Left lung (tissue), 4 donors: ENCODE measurements at regions not wholly inside any gene's neighbourhood (a gene's known extent, or its start where the extent isn't known, plus 50 kb on each side); places are given as distances from the start of the nearest gene placed in this dataset.
"Not testable (repeated sequence)": the region's sequence is repeated elsewhere in the genome, so short reads cannot be mapped to it uniquely, and the experiment has no call there.

ENCODE experiments used
- ATAC-seq: fragments of 200-7000 bp; cut with Tn5 transposase; one replicate; pipeline ENCODE4 v1.9.1; 2020; ENCODE audit warnings: moderate library complexity
- DNase-seq, 4 donors: peaks; one replicate each; pipeline ENCODE4 v3.0.0-alpha.2; 2013 to 2020
- H3K27ac ChIP-seq, 2 donors: fragments of 200-600 bp; sonication (generic) in 1 of 2; one replicate each; pipeline versions ENCODE4 v1.5.0 to v1.8.0; 2020 to 2021
- H3K27me3 ChIP-seq, 2 donors: fragments of 200-600 bp; sonication (generic) in 1 of 2; one replicate each; pipeline versions ENCODE4 v1.5.0 to v1.8.0; 2020 to 2021
- H3K36me3 ChIP-seq, 2 donors: fragments of 200-600 bp; sonication (generic) in 1 of 2; one replicate each; pipeline versions ENCODE4 v1.5.0 to v1.8.0; 2020 to 2021
- H3K4me1 ChIP-seq, 2 donors: fragments of 200-600 bp; one replicate each; pipeline ENCODE4 v1.8.0; 2021
- H3K4me3 ChIP-seq, 2 donors: fragments of 200-600 bp; sonication (generic) in 1 of 2; one replicate each; pipeline versions ENCODE4 v1.5.0 to v1.8.0; 2020 to 2021; ENCODE audit warnings: mild to moderate bottlenecking in 1 of 2
- H3K9me3 ChIP-seq, 2 donors: fragments of 200-600 bp; sonication (generic) in 1 of 2; one replicate each; pipeline versions ENCODE4 v1.5.0 to v1.8.0; 2020 to 2021
- intact Hi-C, 2 donors: fragments of 100-400 bp; cut with DNase I; formaldehyde crosslinking; loops; one replicate each; pipeline versions ENCODE4 v1.11.2 to v1.14.2; 2022
- TF ChIP-seq, protein P1 (sequence below), 2 donors: fragments of 200-600 bp; sonication (generic) in 1 of 2; IDR thresholded peaks; one replicate each; pipeline versions ENCODE4 v1.5.0 to v1.8.0; 2021; ENCODE audit warnings: antibody characterized with exemption in 2 of 2
- donor health status: DM: no; HTN: yes; CAD: no.
- donor health status: DM: no; HTN: no; CAD: no.

DNA sequence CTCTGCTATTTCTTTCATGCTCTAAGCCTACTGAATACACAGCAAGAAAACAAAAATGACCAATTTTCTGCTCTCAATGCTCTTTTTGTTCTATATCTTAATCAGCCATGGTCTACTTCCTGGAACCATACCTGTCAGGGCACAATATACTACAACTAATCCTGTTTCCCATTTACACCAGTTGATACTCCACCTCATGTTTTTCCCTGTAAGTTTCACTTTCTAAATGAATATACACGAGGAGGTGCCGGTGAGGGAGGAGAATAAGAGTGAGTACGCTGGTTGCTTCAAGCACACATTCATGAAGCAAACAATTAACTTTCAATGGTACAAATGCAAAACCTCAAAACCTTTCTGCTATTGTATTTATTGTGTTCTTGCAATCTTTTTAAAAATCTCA, 443.1 kb upstream of the ID4 start:
- DNase-seq (no peak), ATAC-seq (peak; percentile 61)
- H3K27me3 ChIP-seq: no peaks in the 10 kb centered on the region
- H3K27ac ChIP-seq: no peak overlapping the region
- H3K36me3 ChIP-seq: no peaks in the 10 kb centered on the region
- intact Hi-C loops: no loop called here
- H3K4me1 ChIP-seq: no peaks in the 10 kb centered on the region
- TF ChIP-seq, protein P1, sequence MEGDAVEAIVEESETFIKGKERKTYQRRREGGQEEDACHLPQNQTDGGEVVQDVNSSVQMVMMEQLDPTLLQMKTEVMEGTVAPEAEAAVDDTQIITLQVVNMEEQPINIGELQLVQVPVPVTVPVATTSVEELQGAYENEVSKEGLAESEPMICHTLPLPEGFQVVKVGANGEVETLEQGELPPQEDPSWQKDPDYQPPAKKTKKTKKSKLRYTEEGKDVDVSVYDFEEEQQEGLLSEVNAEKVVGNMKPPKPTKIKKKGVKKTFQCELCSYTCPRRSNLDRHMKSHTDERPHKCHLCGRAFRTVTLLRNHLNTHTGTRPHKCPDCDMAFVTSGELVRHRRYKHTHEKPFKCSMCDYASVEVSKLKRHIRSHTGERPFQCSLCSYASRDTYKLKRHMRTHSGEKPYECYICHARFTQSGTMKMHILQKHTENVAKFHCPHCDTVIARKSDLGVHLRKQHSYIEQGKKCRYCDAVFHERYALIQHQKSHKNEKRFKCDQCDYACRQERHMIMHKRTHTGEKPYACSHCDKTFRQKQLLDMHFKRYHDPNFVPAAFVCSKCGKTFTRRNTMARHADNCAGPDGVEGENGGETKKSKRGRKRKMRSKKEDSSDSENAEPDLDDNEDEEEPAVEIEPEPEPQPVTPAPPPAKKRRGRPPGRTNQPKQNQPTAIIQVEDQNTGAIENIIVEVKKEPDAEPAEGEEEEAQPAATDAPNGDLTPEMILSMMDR (IDR thresholded peaks at IDR 0.05): no peak
- H3K4me3 ChIP-seq: no peak overlapping the region
- H3K9me3 ChIP-seq: peaks cover 0 to 7% of the 10 kb centered on the region in 2 donors

DNA sequence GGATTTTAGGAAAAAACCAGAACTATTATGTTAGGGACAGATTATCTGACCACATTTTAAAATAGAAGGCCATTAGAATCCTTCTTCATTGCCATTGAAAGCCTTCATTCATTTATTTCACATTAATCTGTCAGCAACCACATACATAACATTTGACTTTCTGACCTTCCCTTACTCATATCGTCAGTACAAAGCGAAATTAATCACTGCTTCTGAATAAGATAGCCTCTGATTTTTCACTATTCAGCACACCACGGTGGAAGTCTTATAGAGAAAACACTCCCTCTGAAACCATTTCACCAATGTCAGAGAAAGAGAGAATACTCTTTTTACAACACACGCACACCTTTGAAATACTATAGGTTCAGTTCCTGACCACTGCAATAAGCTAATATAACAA, 442.5 kb upstream of the ID4 start:
- Histone ChIP-seq H3K36me3 (no peaks in the 10 kb centered on the region), H3K4me1 (no peaks in the 10 kb centered on the region), H3K9me3 (peaks cover 0 to 7% of the 10 kb centered on the region in 2 donors), H3K27me3 (no peaks in the 10 kb centered on the region), H3K27ac (no peak overlapping the region), H3K4me3 (no peak overlapping the region)
- TF ChIP-seq, protein P1 (IDR thresholded peaks at IDR 0.05): no peak
- ATAC-seq: no peak
- intact Hi-C loops: no loop called here
- no peak for DNase-seq

DNA sequence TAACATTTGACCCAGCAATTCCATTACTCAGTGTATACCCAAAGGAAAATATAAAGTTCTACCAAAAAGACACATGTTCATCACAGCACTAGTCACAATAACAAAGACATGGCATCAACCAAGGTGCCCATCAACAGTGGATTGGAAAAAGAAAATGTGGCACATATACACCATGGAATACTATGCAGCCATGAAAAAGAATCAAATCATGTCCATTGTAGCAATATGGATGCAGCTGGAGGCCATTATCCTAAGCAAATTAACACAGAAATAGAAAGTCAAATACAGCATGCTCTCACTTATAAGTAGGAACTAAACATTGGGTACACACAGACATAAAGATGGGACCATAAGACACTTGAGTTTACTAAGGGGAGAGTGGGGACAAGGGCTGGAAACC, 441.9 kb upstream of the ID4 start:
- peaks cover 0 to 7% of the 10 kb centered on the region in 2 donors for H3K9me3 ChIP-seq
- no peaks in the 10 kb centered on the region for H3K27me3 ChIP-seq
- H3K36me3 ChIP-seq: no peaks in the 10 kb centered on the region
- DNase-seq (no peak), ATAC-seq (no peak)
- no peak overlapping the region for H3K4me3 ChIP-seq
- no peak overlapping the region for H3K27ac ChIP-seq
- intact Hi-C loops: no loop called here
- TF ChIP-seq, protein P1 (IDR thresholded peaks at IDR 0.05): no peak
- no peaks in the 10 kb centered on the region for H3K4me1 ChIP-seq

DNA sequence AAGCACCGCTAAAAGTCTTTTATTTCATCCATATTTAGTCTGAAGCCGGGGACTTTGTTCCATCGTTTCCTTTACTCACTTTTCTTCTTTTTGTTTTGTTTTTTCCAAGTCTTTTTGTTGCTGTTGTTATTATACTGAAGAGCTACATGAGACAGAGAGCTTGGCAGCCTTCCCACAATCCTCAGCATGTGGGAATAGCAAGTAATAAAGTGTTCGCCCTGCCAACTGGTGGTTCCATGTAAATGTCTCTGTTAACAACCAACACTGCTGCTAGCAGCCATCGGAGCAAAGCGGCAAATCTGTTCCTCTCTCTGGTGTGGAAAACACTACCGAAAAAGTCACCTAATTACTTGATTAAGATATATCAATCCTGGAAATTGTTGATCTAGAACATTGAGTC, 437.8 kb upstream of the ID4 start:
- no peaks in the 10 kb centered on the region for H3K36me3 ChIP-seq
- TF ChIP-seq, protein P1 (IDR thresholded peaks at IDR 0.05): no peak
- no peak overlapping the region for H3K27ac ChIP-seq
- ATAC-seq (no peak), DNase-seq (peak in 2 of 4 donors; percentile 46 to 71)
- intact Hi-C loops: no loop called here
- no peak overlapping the region for H3K4me3 ChIP-seq
- H3K27me3 ChIP-seq: no peaks in the 10 kb centered on the region
- peaks cover 0 to 30% of the 10 kb centered on the region in 2 donors for H3K9me3 ChIP-seq
- H3K4me1 ChIP-seq: no peaks in the 10 kb centered on the region

DNA sequence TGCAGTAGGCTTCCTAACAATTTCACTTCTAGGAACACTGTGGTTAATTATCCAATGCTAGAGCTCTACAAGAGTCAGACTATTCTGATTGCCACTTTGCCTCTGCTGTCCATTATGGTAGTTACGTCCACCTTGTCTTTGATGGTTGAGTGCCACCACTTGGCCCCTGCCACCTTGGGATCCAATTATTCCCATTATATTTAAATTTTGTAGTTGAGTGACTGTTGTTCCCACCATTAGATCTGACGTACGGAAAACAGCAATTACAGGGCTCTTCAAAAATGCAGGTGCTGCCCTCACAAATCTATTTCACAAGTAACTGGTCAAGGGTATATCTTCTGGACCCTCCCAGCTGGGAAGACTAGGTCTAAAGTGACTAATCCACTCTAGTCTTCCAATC, 432.3 kb upstream of the ID4 start:
- H3K36me3 ChIP-seq, H3K4me1 ChIP-seq, H3K27ac ChIP-seq, DNase-seq, H3K27me3 ChIP-seq, H3K4me3 ChIP-seq, intact Hi-C loops, ATAC-seq: not testable (repeated sequence)
- H3K9me3 ChIP-seq: peaks cover 0 to 42% of the 10 kb centered on the region in 2 donors

DNA sequence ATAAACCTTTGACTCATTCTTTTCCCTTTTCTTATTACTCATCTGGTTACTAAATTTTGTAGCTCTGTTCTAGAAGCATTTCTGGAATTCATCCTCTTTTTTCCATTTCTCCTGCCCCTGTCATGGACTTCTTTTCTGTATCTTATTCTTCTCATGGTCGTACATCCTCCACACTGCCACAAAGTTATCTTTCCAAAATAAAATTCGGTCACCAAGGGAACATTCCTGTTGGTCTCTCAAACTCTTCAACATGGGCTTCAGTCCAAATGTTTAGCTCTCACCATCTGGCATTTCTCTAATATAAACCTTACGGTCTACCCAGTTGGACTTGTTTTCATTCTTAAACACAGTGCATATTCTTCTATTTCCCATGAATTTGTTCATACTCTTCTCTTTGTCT, 428.8 kb upstream of the ID4 start:
- ATAC-seq (no peak), DNase-seq (no peak)
- Histone ChIP-seq H3K36me3 (no peaks in the 10 kb centered on the region), H3K4me1 (no peaks in the 10 kb centered on the region), H3K4me3 (no peak overlapping the region), H3K27me3 (no peaks in the 10 kb centered on the region), H3K27ac (no peak overlapping the region), H3K9me3 (peaks cover 0 to 29% of the 10 kb centered on the region in 2 donors)
- TF ChIP-seq, protein P1 (IDR thresholded peaks at IDR 0.05): no peak
- intact Hi-C loops: no loop called here
